ENCODE measurements at regions not wholly inside any gene's neighbourhood (a gene's known extent, or its start where the extent isn't known, plus 50 kb on each side); places are given as distances from the start of the nearest gene placed in this dataset.

- H3K27ac ChIP-seq (ENCODE audit: low read depth, low read length) = no peak overlapping the region
- H3K36me3 ChIP-seq (ENCODE audit: control insufficient read depth, insufficient read depth, low read length) = no peaks in the 10 kb centered on the region
- no peak overlapping the region for H3K9ac ChIP-seq (ENCODE audit: low read length)
- no peak overlapping the region for H3K4me3 ChIP-seq (ENCODE audit: low read depth, low read length)
- H3K27me3 ChIP-seq (ENCODE audit: control insufficient read depth, insufficient read depth, low read length) = no peaks in the 10 kb centered on the region
- no peaks in the 10 kb centered on the region for H3K4me1 ChIP-seq (ENCODE audit: control insufficient read depth, insufficient read depth, low read length)
- no peaks in the 10 kb centered on the region for H3K9me3 ChIP-seq (ENCODE audit: control insufficient read depth, insufficient read depth, low read depth, low read length)
Measured at GRCh38 chr16:76162046-76162445, 115.2 kb upstream of the CNTNAP4 start.

GRCh38 chr16:76164970-76165558 lies 112.1 kb upstream of the CNTNAP4 start:
- H3K27me3 ChIP-seq (ENCODE audit: control insufficient read depth, insufficient read depth, low read length) = no peaks in the 10 kb centered on the region
- H3K9ac ChIP-seq (ENCODE audit: low read length) = no peak overlapping the region
- H3K4me1 ChIP-seq (ENCODE audit: control insufficient read depth, insufficient read depth, low read length) = no peaks in the 10 kb centered on the region
- H3K27ac ChIP-seq (ENCODE audit: low read depth, low read length) = no peak overlapping the region
- no peaks in the 10 kb centered on the region for H3K9me3 ChIP-seq (ENCODE audit: control insufficient read depth, insufficient read depth, low read depth, low read length)
- H3K4me3 ChIP-seq (ENCODE audit: low read depth, low read length) = no peak overlapping the region
- H3K36me3 ChIP-seq (ENCODE audit: control insufficient read depth, insufficient read depth, low read length) = no peaks in the 10 kb centered on the region

DNA sequence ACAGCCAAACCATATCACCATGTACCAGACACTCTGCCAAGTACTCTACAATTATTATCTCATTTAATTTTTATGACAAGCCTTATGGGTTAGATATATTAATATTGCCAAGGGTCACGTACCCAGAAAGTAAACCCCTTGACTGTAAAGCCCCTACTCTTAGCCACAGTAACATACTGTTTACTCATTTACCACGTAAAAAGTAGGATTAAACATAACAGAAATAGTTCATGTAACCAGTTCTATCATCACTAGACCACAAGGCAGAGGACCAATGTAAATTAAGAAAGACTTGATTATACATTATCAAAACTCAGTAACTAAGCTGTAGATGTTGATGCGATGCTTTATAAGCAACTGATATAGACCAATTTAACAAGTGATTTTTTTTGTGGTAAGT lies 101.5 kb upstream of the CNTNAP4 start:
- Histone ChIP-seq H3K27ac (ENCODE audit: low read depth, low read length) (no peak overlapping the region), H3K36me3 (ENCODE audit: control insufficient read depth, insufficient read depth, low read length) (no peaks in the 10 kb centered on the region), H3K27me3 (ENCODE audit: control insufficient read depth, insufficient read depth, low read length) (no peaks in the 10 kb centered on the region), H3K9ac (ENCODE audit: low read length) (no peak overlapping the region), H3K4me3 (ENCODE audit: low read depth, low read length) (no peak overlapping the region), H3K9me3 (ENCODE audit: control insufficient read depth, insufficient read depth, low read depth, low read length) (peaks cover 9% of the 10 kb centered on the region; the same call in 1 of the 2 replicates), H3K4me1 (ENCODE audit: control insufficient read depth, insufficient read depth, low read length) (no peaks in the 10 kb centered on the region)

DNA sequence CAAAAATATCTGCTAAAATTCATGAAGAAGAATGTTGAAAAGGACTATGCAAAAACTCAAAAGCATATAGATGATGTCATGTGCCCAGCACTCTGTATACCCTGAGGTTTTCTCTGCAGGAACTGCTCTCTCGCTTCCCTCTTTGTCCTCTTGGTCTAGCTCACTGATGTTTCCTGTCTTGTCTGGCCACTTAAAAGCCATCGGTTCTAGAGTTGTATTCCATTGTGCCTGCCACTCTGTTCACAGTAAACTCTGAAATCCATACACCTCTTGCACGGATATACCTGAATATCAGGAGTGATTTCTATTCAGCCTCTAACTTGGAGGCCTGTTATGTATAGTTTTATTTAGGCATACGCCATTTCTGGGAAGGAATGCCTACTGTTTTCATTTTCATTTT lies 101.0 kb upstream of the CNTNAP4 start:
- no peak overlapping the region for H3K4me3 ChIP-seq (ENCODE audit: low read depth, low read length)
- H3K27ac ChIP-seq (ENCODE audit: low read depth, low read length) = no peak overlapping the region

DNA sequence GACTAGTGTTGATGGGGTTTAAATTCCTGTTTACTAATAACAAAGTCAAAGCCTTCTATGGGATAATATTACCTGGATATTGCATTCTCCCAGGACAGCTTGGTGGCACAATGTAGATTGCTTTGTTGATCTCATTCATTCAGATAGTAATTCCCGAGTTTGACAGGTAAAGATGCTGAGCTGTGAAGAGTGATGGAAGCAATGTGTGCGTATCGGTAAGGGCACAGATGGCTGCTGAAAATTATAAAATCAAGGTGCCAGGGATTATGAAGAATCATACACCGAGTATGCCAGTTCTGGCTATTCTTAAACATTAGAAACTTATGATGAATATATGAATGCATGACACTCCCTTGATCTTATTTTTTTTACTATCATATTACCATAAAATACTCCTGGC lies 100.6 kb upstream of the CNTNAP4 start:
- Histone ChIP-seq H3K27ac (ENCODE audit: low read depth, low read length) (no peak overlapping the region), H3K27me3 (ENCODE audit: control insufficient read depth, insufficient read depth, low read length) (no peaks in the 10 kb centered on the region), H3K9me3 (ENCODE audit: control insufficient read depth, insufficient read depth, low read depth, low read length) (peaks cover 9% of the 10 kb centered on the region; the same call in 1 of the 2 replicates), H3K9ac (ENCODE audit: low read length) (no peak overlapping the region), H3K36me3 (ENCODE audit: control insufficient read depth, insufficient read depth, low read length) (no peaks in the 10 kb centered on the region), H3K4me1 (ENCODE audit: control insufficient read depth, insufficient read depth, low read length) (no peaks in the 10 kb centered on the region), H3K4me3 (ENCODE audit: low read depth, low read length) (no peak overlapping the region)

More for the DNA sequence above, 101.0 kb upstream of the CNTNAP4 start:
- peaks cover 9% of the 10 kb centered on the region; the same call in 1 of the 2 replicates for H3K9me3 ChIP-seq (ENCODE audit: control insufficient read depth, insufficient read depth, low read depth, low read length)
- H3K4me1 ChIP-seq (ENCODE audit: control insufficient read depth, insufficient read depth, low read length) = no peaks in the 10 kb centered on the region
- H3K36me3 ChIP-seq (ENCODE audit: control insufficient read depth, insufficient read depth, low read length) = no peaks in the 10 kb centered on the region
- no peaks in the 10 kb centered on the region for H3K27me3 ChIP-seq (ENCODE audit: control insufficient read depth, insufficient read depth, low read length)
- H3K9ac ChIP-seq (ENCODE audit: low read length) = no peak overlapping the region

DNA sequence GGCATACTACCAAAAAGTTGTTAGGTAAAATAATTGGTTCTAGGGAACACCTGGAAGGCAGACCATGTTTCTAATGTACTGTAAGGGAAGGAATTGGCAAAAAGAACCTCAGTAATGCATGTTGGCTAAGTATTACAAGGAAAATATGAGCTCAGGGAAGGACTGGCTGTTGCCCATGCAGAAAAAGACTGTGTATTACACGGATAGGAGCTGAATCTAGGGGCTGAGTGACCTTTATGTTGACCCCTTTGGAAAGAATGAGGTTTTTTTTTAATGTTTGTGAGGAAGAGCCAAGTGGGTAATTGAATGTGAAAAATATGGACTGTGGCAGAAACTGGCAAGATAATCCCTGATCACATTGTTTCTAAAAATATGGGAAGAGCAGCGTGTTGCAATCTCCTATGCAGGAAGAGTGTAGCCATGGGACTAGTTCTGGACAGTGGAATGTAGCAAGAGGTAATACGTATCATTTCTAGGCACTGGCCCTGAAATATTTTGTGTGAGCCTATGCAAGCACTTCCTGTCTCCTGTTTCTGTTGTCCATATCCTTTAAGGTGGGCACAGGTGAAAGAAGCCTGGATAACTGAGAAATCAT lies 95.1 kb upstream of the CNTNAP4 start:
- Histone ChIP-seq H3K9ac (ENCODE audit: low read length) (no peak overlapping the region), H3K27ac (ENCODE audit: low read depth, low read length) (no peak overlapping the region), H3K36me3 (ENCODE audit: control insufficient read depth, insufficient read depth, low read length) (no peaks in the 10 kb centered on the region), H3K9me3 (ENCODE audit: control insufficient read depth, insufficient read depth, low read depth, low read length) (peaks cover 8% of the 10 kb centered on the region; the same call in 1 of the 2 replicates), H3K27me3 (ENCODE audit: control insufficient read depth, insufficient read depth, low read length) (no peaks in the 10 kb centered on the region), H3K4me1 (ENCODE audit: control insufficient read depth, insufficient read depth, low read length) (no peaks in the 10 kb centered on the region), H3K4me3 (ENCODE audit: low read depth, low read length) (no peak overlapping the region)

GRCh38 chr16:76183647-76184046 lies 93.6 kb upstream of the CNTNAP4 start:
- peaks cover 12% of the 10 kb centered on the region; the same call in 1 of the 2 replicates for H3K9me3 ChIP-seq (ENCODE audit: control insufficient read depth, insufficient read depth, low read depth, low read length)
- H3K27me3 ChIP-seq (ENCODE audit: control insufficient read depth, insufficient read depth, low read length) = no peaks in the 10 kb centered on the region
- H3K27ac ChIP-seq (ENCODE audit: low read depth, low read length) = no peak overlapping the region
- no peak overlapping the region for H3K4me3 ChIP-seq (ENCODE audit: low read depth, low read length)
- no peak overlapping the region for H3K9ac ChIP-seq (ENCODE audit: low read length)
- no peaks in the 10 kb centered on the region for H3K36me3 ChIP-seq (ENCODE audit: control insufficient read depth, insufficient read depth, low read length)
- no peaks in the 10 kb centered on the region for H3K4me1 ChIP-seq (ENCODE audit: control insufficient read depth, insufficient read depth, low read length)

DNA sequence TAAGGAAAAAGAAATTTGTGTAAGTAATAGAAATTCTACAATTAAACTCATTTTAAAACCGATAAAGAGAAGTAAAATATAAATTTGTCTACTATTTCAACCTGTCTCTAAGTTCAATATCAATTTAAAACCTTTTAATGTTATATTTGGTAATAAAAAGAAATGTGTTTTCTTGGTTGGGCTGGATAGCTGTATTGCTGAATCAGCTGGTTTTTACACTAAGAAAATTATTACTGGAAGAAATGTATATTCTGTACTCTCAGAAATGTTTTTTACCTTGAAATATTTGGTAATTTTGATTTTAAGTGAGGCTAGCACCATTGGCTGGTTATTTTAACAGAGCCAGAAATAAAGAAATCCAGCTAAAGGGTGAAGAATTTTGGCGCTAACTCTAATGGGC lies 87.1 kb upstream of the CNTNAP4 start:
- Histone ChIP-seq H3K27me3 (ENCODE audit: control insufficient read depth, insufficient read depth, low read length) (no peaks in the 10 kb centered on the region; the same call in 1 of the 2 replicates), H3K36me3 (ENCODE audit: control insufficient read depth, insufficient read depth, low read length) (no peaks in the 10 kb centered on the region), H3K4me3 (ENCODE audit: low read depth, low read length) (no peak overlapping the region), H3K9me3 (ENCODE audit: control insufficient read depth, insufficient read depth, low read depth, low read length) (peaks cover 9% of the 10 kb centered on the region; the same call in 1 of the 2 replicates), H3K9ac (ENCODE audit: low read length) (no peak overlapping the region), H3K27ac (ENCODE audit: low read depth, low read length) (no peak overlapping the region), H3K4me1 (ENCODE audit: control insufficient read depth, insufficient read depth, low read length) (peaks cover 19% of the 10 kb centered on the region)

DNA sequence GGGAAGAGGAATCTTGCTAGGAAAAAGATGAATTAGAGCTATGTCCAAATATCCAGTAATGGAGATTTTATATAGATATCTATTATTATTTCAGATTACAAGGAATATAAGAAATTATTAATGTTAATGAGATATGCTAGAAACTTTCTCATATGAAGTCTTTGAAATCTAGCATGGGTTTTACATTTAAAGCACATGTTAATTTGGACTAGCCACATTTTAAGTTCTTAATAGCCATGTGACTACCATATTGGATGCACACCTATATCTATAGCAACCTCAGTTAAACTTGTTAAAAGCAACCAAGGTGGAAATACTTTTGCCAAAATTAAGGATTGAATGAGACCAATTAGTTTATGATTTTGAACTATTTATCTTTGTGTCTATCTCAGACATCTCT lies 86.7 kb upstream of the CNTNAP4 start:
- Histone ChIP-seq H3K4me3 (ENCODE audit: low read depth, low read length) (no peak overlapping the region), H3K9me3 (ENCODE audit: control insufficient read depth, insufficient read depth, low read depth, low read length) (peaks cover 9% of the 10 kb centered on the region; the same call in 1 of the 2 replicates), H3K27ac (ENCODE audit: low read depth, low read length) (no peak overlapping the region), H3K36me3 (ENCODE audit: control insufficient read depth, insufficient read depth, low read length) (no peaks in the 10 kb centered on the region), H3K4me1 (ENCODE audit: control insufficient read depth, insufficient read depth, low read length) (peaks cover 19% of the 10 kb centered on the region), H3K9ac (ENCODE audit: low read length) (no peak overlapping the region), H3K27me3 (ENCODE audit: control insufficient read depth, insufficient read depth, low read length) (no peaks in the 10 kb centered on the region; the same call in 1 of the 2 replicates)

DNA sequence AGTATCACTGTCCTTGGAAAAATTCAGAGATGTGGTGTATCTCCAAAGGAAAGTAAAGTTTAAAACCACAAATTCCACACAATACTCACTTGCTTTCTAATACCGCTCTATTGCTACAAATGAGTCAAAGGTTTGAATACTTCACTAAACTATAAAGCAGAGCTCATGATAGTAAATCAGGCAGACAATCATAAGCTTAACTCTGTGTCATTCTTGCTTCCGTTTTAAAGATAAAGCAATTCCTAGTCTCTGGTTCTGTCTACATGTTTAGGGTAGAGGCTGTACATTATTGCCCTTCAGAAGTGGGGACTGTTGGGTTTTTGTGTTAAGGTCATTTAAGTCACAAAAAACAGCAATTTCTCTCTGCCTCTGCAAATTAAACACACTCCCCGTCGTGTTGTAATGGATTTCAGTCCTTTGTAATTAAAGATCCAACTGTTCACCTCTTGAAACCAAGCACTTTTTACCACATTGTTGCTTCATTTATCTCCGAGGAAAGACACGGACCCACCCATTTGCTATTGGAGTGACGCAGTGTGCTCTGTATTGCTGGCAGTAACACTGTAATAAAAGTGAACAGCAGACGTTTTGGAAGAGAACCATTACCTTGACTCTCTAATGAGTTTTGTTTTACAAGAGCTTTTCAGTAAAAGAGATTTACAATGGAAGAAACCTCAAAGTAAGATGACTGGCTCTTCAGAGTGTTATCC lies 83.1 kb upstream of the CNTNAP4 start:
- Histone ChIP-seq H3K4me3 (ENCODE audit: low read depth, low read length) (no peak overlapping the region), H3K9ac (ENCODE audit: low read length) (no peak overlapping the region), H3K4me1 (ENCODE audit: control insufficient read depth, insufficient read depth, low read length) (peaks cover 19% of the 10 kb centered on the region), H3K27me3 (ENCODE audit: control insufficient read depth, insufficient read depth, low read length) (no peaks in the 10 kb centered on the region; the same call in 1 of the 2 replicates), H3K27ac (ENCODE audit: low read depth, low read length) (no peak overlapping the region), H3K9me3 (ENCODE audit: control insufficient read depth, insufficient read depth, low read depth, low read length) (no peaks in the 10 kb centered on the region), H3K36me3 (ENCODE audit: control insufficient read depth, insufficient read depth, low read length) (no peaks in the 10 kb centered on the region)

- Histone ChIP-seq H3K36me3 (ENCODE audit: control insufficient read depth, insufficient read depth, low read length) (no peaks in the 10 kb centered on the region), H3K27ac (ENCODE audit: low read depth, low read length) (no peak overlapping the region), H3K4me1 (ENCODE audit: control insufficient read depth, insufficient read depth, low read length) (peaks cover 20% of the 10 kb centered on the region), H3K9ac (ENCODE audit: low read length) (no peak overlapping the region), H3K27me3 (ENCODE audit: control insufficient read depth, insufficient read depth, low read length) (no peaks in the 10 kb centered on the region; the same call in 1 of the 2 replicates), H3K4me3 (ENCODE audit: low read depth, low read length) (no peak overlapping the region), H3K9me3 (ENCODE audit: control insufficient read depth, insufficient read depth, low read depth, low read length) (no peaks in the 10 kb centered on the region)
Measured at GRCh38 chr16:76194616-76195015, 82.6 kb upstream of the CNTNAP4 start.

Measured in HUES6 (cell line).